Gastroesophageal sphincter (tissue), 3 donors: ENCODE measurements at regions not wholly inside any gene's neighbourhood (a gene's known extent, or its start where the extent isn't known, plus 50 kb on each side); places are given as distances from the start of the nearest gene placed in this dataset.

Source experiments
- CTCF ChIP-seq, 4 experiments: fragments of 200-600 bp in 2 of 4; fragments of 450-650 bp in 2 of 4; sonication (generic) in 1 of 4; IDR thresholded peaks; one replicate each; pipeline ENCODE4 v1.5.1; 2017 to 2019; ENCODE audit warnings: antibody characterized with exemption in 4 of 4, mild to moderate bottlenecking in 2 of 4, moderate library complexity in 2 of 4
- EP300 ChIP-seq: sonication (generic); formaldehyde crosslinking; IDR thresholded peaks from one replicate; pipeline ENCODE4 v1.6.1; 2017; ENCODE audit warnings: antibody characterized with exemption, mild to moderate bottlenecking
- POLR2A ChIP-seq, 2 donors: fragments of 450-650 bp; IDR thresholded peaks; one replicate each; pipeline ENCODE4 v1.6.1; 2017; ENCODE audit warnings: antibody characterized with exemption in 2 of 2, mild to moderate bottlenecking in 2 of 2, moderate library complexity in 1 of 2
- POLR2AphosphoS5 ChIP-seq: sonication (generic); formaldehyde crosslinking; IDR thresholded peaks from one replicate; pipeline ENCODE4 v1.6.1; 2017; ENCODE audit warnings: antibody characterized with exemption

DNA sequence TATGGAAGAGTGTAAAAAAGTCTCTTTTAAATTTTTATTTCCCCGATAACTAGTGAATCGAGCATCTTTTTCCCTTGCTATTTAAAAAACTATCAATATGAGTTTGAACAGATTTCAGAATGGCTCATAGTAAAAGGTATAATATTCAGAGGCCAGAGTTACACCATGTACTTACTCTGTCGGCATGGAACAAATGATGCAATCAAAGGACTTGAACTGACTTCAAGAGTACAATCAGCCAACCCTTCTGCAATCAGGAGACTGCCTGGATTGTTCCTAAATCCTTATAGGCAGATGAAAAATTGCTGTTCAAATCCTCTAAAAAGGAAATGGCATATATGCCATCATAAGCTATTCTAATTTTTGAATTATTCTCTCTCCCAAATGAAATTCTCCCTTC is 273.3 kb downstream of the SH2D1A start:
- TF ChIP-seq CTCF (IDR thresholded peaks at IDR 0.05) (no peak), EP300 (no peak), POLR2A (IDR thresholded peaks at IDR 0.05) (no peak), POLR2AphosphoS5 (no peak)
